Activated naive CD8-positive, alpha-beta T cell treated with anti-CD3 and anti-CD28 coated beads, Interleukin-2, amount 10 ng/mL, durations not matched to agents 7 days and 5 days (primary cell): ENCODE measurements at regions not wholly inside any gene's neighbourhood (a gene's known extent, or its start where the extent isn't known, plus 50 kb on each side); places are given as distances from the start of the nearest gene placed in this dataset.
A peak's percentile ranks its signal among the peaks of the same experiment; 100 is the strongest.

Experiments
- ATAC-seq: fragments of 150-1000 bp; cut with Tn5 transposase; one replicate; pipeline ENCODE4 v1.10.0; 2021; ENCODE audit warnings: low read depth, moderate library complexity
- POLR2A ChIA-PET: fragments of 350-600 bp; sonication (Branson Sonifier 250); formaldehyde crosslinking; loops from one replicate; lab custom pipeline; 2021; ENCODE audit warnings: antibody characterized with exemption; lab: Charles Lee
- DNase-seq: peaks from one replicate; pipeline ENCODE4 v3.0.0; 2021
- H3K27ac Mint-ChIP-seq: one replicate; pipeline ENCODE4 v1.8.0; 2022; ENCODE audit warnings: mild to moderate bottlenecking, mixed read lengths
- H3K27me3 Mint-ChIP-seq: one replicate; pipeline ENCODE4 v1.8.0; 2022; ENCODE audit warnings: mild to moderate bottlenecking, moderate library complexity, mixed read lengths
- H3K36me3 Mint-ChIP-seq: one replicate; pipeline ENCODE4 v1.8.0; 2021; ENCODE audit warnings: mild to moderate bottlenecking, mixed read lengths
- H3K4me1 Mint-ChIP-seq: one replicate; pipeline ENCODE4 v1.8.0; 2021; ENCODE audit warnings: mixed read lengths
- H3K4me3 Mint-ChIP-seq: one replicate; pipeline ENCODE4 v1.8.0; 2022; ENCODE audit warnings: mild to moderate bottlenecking, moderate library complexity, mixed read lengths
- H3K9me3 Mint-ChIP-seq: one replicate; pipeline ENCODE4 v1.8.0; 2021; ENCODE audit warnings: mixed read lengths

DNA sequence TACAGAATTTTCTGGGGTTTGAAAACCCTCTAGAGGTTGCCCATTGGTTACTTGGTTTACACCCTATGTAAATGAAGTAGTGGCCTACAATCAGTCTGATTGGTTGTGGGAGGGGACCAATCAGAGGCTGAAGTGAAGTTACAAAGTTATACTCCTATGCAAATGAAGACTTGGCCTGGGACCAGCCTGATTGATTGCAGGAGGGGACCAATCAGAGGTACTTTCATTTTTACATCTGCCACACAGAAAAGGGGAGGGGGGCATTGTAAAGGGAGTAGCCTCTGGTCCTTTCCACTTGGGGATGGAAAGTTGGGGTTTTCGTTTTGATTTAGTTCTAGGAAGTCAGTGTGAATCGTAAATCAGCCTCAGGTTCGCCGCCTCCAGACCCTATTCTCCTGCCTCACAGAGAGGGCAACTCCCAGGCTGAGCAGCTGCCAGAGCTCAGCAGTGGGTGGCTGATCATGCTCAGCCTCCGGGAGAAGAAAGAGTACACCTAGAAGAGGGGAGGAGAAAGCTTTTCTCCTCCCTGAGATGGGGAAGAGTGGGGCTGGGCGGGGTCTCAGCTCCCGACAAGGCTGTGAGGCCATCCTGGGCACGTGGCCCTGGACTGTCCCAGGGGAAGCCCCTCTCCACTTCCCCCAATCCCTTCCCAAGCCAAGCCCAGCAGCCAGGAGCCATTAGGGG is 372.5 kb downstream of the GALR1 start:
- H3K4me3 Mint-ChIP-seq: no peak overlapping the region
- no peaks in the 10 kb centered on the region for H3K36me3 Mint-ChIP-seq
- POLR2A ChIA-PET: no interaction called here
- ATAC-seq (no peak), DNase-seq (no peak)
- H3K27ac Mint-ChIP-seq: no peak overlapping the region
- H3K4me1 Mint-ChIP-seq: no peaks in the 10 kb centered on the region
- H3K27me3 Mint-ChIP-seq: no peaks in the 10 kb centered on the region
- no peaks in the 10 kb centered on the region for H3K9me3 Mint-ChIP-seq

DNA sequence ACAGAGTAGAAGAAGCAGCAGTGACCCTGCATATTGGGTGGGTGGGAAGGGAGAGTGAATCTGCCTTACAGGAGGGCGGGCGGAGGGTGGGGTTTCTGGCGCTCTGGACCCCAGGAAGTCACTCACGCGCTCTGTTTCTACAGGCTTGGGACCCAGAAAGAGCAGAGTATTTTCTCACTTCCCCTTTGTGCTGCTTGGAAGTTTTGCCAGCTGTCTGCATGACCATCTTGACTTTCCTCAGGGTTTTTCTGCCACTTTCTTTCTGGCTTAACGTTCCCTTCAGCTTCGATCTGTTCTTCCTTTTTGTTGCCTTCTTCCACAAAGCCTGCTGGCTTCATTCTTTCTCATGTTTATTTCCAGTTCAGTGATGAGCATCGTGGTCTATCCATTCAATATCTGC is 383.1 kb downstream of the GALR1 start:
- Mint-ChIP-seq H3K36me3 (no peaks in the 10 kb centered on the region), H3K27me3 (no peaks in the 10 kb centered on the region), H3K4me3 (no peak overlapping the region), H3K9me3 (no peaks in the 10 kb centered on the region), H3K27ac (no peak overlapping the region), H3K4me1 (no peaks in the 10 kb centered on the region)
- POLR2A ChIA-PET: no interaction called here
- DNase-seq (no peak), ATAC-seq (no peak)

DNA sequence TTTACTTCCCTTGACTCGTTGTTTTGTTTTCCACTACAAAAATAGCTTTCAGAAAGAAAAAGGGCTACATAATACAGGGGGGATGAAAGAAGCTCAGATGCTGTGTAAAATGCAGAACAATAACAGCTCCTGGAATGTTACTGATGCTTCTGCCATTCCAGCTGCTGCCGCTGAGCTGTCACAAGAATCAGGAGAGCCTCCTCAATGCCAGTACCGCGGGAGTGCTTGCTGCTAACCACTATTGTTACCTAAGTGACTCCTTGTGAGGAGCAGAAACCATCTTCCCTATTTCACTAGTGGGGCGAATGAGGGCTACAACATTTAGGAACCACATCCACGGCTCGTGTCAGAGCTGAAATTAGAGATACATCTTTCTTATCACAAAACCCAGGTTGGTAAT is 384.8 kb downstream of the GALR1 start:
- Mint-ChIP-seq H3K4me3 (no peak overlapping the region), H3K9me3 (no peaks in the 10 kb centered on the region), H3K4me1 (no peaks in the 10 kb centered on the region), H3K27me3 (peaks cover 6% of the 10 kb centered on the region), H3K36me3 (no peaks in the 10 kb centered on the region), H3K27ac (no peak overlapping the region)
- no peak for DNase-seq
- POLR2A ChIA-PET: no interaction called here
- no peak for ATAC-seq

DNA sequence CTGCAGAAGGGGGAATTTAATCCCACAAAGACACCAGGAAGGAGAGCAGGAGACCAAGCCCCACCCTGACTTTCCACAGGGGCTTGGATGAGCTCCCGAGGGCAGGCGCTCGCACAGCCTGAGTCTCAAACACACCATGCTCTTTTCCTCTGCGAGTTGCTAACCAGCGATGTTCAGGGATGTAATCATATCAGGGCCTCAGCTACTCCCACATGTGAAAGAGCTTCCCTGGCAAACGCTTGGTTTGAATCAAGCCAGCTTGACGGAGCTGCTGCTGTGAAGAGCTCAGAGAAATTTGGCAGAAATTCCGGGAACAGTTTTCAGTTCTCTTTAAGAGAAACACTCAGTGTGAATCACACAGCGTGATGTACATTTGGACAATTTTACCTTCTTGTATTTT is 385.8 kb downstream of the GALR1 start:
- H3K27ac Mint-ChIP-seq: no peak overlapping the region
- DNase-seq: no peak
- H3K4me1 Mint-ChIP-seq: no peaks in the 10 kb centered on the region
- H3K27me3 Mint-ChIP-seq: peaks cover 6% of the 10 kb centered on the region
- POLR2A ChIA-PET: no interaction called here
- no peaks in the 10 kb centered on the region for H3K9me3 Mint-ChIP-seq
- no peak for ATAC-seq
- H3K4me3 Mint-ChIP-seq: no peak overlapping the region
- H3K36me3 Mint-ChIP-seq: no peaks in the 10 kb centered on the region

DNA sequence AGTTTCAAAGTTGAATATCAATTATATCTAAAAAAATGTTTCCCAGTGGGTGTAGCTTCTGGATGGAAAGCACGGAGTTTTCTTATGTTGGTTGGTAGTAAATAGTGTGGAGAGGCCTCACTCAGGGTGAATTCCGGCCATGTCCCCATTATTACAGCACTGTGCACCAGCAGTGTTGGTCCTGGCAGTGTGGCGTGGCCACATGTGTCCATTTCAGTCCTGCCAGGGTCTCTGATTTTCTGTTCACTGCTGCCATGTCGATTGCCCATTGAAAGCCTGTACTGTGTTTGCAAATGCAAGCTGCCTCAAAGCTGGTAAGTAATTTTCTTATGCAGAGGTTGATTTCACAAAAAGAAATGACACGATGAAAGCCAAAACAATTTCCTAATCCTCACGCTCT is 386.2 kb downstream of the GALR1 start:
- H3K27me3 Mint-ChIP-seq: peaks cover 7% of the 10 kb centered on the region
- no peak overlapping the region for H3K27ac Mint-ChIP-seq
- DNase-seq: no peak
- no peaks in the 10 kb centered on the region for H3K4me1 Mint-ChIP-seq
- H3K9me3 Mint-ChIP-seq: no peaks in the 10 kb centered on the region
- H3K36me3 Mint-ChIP-seq: no peaks in the 10 kb centered on the region
- POLR2A ChIA-PET: no interaction called here
- ATAC-seq: no peak
- no peak overlapping the region for H3K4me3 Mint-ChIP-seq

DNA sequence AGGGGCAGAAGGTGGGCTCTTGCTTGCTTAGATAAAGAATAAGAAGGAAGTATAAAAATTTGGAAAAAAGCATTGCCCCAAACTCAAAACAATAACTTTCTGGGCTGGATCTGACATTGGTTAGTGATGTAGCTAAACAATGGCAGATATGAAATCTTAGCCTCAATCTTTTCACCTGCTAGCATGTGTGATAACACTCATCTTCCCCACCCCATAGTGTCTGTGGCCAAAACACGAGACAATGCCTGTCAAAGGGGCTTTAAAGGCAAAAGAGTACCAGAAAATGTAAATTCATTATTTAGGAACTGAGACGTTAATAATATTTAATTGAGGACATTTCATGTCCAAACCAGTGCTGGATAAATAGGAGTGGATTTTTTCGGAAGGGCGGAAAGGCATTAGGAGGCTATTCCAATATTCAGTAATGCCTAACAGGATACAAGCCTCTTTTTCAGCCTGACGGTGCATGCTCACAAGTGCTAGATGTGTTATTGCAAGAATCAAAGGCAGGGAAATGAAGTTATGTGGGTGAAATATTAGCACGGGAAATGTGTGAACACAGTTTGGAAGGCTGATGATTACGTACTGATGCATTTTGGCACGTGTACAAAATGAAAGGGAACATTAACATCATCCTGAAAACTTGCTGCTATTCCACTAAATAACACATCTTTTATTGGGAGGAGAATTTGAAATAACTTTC is 395.7 kb downstream of the GALR1 start:
- ATAC-seq: no peak
- no peak overlapping the region for H3K4me3 Mint-ChIP-seq
- no peaks in the 10 kb centered on the region for H3K36me3 Mint-ChIP-seq
- no peak for DNase-seq
- POLR2A ChIA-PET: no interaction called here
- no peak overlapping the region for H3K27ac Mint-ChIP-seq
- H3K9me3 Mint-ChIP-seq: no peaks in the 10 kb centered on the region
- H3K4me1 Mint-ChIP-seq: no peaks in the 10 kb centered on the region
- peaks cover 10% of the 10 kb centered on the region for H3K27me3 Mint-ChIP-seq

DNA sequence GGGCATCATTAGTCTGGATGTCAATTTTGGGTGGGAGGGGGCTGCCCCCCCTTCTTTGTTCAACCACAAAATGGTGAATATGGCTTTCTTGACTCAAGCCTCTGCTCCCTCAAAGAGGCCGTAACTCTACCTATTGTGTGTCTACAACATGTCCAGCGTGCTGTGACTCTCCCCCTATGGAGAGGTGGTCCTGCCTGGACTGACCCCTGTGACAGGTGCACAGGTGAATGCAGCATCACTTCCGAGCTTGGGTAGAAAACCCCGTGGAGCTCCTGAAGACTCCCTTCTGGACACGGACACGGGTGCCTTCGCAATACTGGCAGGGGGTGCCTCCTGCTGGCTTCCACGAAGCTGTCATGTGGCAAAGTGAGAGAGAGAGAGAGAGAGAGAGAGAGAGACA is 397.8 kb downstream of the GALR1 start:
- no peak overlapping the region for H3K4me3 Mint-ChIP-seq
- H3K36me3 Mint-ChIP-seq: no peaks in the 10 kb centered on the region
- H3K27me3 Mint-ChIP-seq: peaks cover 16% of the 10 kb centered on the region
- POLR2A ChIA-PET: no interaction called here
- no peak overlapping the region for H3K27ac Mint-ChIP-seq
- no peak for ATAC-seq
- H3K4me1 Mint-ChIP-seq: peaks cover 3% of the 10 kb centered on the region
- H3K9me3 Mint-ChIP-seq: no peaks in the 10 kb centered on the region
- DNase-seq: no peak

DNA sequence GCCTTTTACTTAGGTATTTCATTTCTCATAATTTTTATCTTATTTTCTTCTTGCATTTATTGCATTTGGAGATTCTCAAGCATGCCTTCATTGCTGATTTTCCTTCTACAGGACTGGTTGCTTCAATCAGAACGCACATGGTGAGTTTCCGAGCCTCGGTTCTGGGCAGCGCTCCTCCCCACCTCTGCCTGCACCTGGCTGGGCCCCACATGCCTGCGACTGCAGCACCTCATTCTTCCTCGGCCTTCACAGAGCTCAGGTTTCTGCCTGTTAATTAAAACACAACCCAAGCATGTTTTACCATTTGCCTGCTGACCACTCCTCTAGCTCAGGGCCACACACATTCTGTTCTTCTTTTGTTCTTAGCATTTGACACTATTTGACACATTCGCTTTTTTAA is 398.8 kb downstream of the GALR1 start:
- Mint-ChIP-seq H3K36me3 (no peaks in the 10 kb centered on the region), H3K27ac (no peak overlapping the region), H3K4me3 (no peak overlapping the region), H3K27me3 (peaks cover 16% of the 10 kb centered on the region), H3K4me1 (peaks cover 3% of the 10 kb centered on the region), H3K9me3 (no peaks in the 10 kb centered on the region)
- no peak for ATAC-seq
- POLR2A ChIA-PET: no interaction called here
- no peak for DNase-seq

DNA sequence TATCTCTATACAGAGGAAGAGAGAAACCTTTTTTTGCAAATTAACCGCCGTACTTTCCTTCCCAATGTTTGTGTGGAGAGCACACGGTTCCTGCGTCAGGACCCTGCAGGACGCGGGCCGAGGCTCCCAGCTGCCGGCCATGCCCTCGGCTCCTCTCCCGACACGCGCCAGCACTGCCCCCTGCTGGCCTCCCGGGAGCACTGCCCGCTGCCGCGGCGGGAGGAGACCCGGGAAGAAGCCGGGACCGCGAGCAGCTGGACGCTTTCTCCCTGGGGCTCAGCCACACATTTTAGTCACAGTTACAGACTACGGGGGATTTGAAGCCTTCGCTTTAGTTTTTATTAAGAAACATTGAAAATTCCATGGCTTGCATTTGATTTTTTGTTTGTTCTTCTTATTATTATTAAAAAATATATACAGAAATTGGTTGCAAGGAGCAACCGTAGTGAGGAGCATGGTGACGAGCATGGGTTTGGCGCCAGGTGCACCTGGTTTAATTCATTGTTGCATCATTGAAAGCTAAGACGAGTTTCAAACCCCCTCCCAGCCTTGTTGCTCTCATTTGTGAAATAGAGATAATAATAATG is 401.2 kb downstream of the GALR1 start:
- peak; percentile 79 for DNase-seq
- POLR2A ChIA-PET: no interaction called here
- Mint-ChIP-seq H3K36me3 (no peaks in the 10 kb centered on the region), H3K9me3 (no peaks in the 10 kb centered on the region), H3K27ac (no peak overlapping the region), H3K27me3 (peaks cover 12% of the 10 kb centered on the region), H3K4me3 (no peak overlapping the region), H3K4me1 (peaks cover 3% of the 10 kb centered on the region)
- ATAC-seq: peak; percentile 70

DNA sequence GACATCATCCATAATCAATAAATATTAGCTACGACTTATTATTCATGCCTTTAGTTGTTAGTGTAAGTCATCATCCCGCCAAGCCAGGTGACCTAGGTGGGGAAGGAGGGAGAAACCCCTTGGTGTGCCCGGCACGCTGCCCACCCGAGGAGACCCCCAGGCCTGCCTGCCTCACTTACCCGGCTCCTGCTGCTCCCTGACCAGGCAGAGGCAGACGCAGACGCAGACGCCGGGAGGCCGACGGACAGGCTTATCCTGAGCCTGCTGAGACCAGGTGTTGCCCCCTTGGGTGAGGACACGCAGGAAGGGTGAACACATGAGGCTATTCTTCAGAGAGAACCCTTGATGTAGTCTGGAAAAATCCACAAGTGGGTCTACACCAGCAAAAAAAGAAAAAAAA is 401.8 kb downstream of the GALR1 start:
- Mint-ChIP-seq H3K27ac (no peak overlapping the region), H3K27me3 (peaks cover 12% of the 10 kb centered on the region), H3K36me3 (no peaks in the 10 kb centered on the region), H3K4me1 (peaks cover 3% of the 10 kb centered on the region), H3K4me3 (no peak overlapping the region), H3K9me3 (no peaks in the 10 kb centered on the region)
- POLR2A ChIA-PET: no interaction called here
- no peak for ATAC-seq
- no peak for DNase-seq

DNA sequence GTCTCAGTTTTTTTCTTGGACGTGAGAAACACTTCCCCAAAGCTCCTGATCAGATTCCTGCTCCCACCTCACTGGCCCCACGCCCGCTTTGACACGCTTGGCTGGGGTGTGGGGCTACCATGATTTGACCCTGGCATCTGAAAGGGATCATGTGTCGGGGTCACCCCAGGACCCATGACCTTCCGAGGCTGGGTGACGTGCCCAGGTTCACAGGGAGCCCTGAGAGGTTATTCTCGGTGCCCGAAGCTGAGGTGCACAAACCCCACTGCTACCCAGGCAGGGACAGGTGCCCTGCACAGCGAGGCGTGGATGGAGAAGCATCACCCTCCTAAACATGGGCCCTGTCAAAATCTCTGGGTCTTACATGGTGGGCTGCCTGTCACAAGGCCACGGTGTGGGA is 404.1 kb downstream of the GALR1 start:
- Mint-ChIP-seq H3K36me3 (no peaks in the 10 kb centered on the region), H3K27me3 (peaks cover 12% of the 10 kb centered on the region), H3K27ac (no peak overlapping the region), H3K9me3 (no peaks in the 10 kb centered on the region), H3K4me1 (peaks cover 3% of the 10 kb centered on the region), H3K4me3 (no peak overlapping the region)
- POLR2A ChIA-PET: no interaction called here
- DNase-seq: no peak
- ATAC-seq: no peak

DNA sequence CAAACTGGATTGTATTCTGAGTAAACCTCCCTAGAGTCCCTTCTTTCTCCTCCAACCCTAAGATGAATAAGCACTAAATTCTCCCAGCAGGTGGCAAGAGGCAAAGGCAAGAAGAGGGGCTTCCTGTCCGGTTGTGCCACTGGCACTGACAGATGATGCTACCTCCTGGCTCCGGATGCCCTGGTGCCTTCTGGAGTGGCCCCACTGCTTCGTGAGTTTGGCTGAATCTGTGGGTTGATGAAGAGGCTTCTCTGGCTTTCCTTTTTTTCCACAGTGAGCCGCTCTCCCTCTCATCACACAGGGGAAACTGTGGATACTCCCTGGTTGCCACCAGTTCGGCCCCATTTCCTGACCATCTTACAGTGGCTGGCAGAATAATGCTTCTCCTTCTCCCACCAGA is 404.7 kb downstream of the GALR1 start:
- Mint-ChIP-seq H3K4me1 (peaks cover 3% of the 10 kb centered on the region), H3K27me3 (peaks cover 9% of the 10 kb centered on the region), H3K4me3 (no peak overlapping the region), H3K36me3 (no peaks in the 10 kb centered on the region), H3K9me3 (no peaks in the 10 kb centered on the region), H3K27ac (no peak overlapping the region)
- POLR2A ChIA-PET: no interaction called here
- ATAC-seq (no peak), DNase-seq (no peak)

DNA sequence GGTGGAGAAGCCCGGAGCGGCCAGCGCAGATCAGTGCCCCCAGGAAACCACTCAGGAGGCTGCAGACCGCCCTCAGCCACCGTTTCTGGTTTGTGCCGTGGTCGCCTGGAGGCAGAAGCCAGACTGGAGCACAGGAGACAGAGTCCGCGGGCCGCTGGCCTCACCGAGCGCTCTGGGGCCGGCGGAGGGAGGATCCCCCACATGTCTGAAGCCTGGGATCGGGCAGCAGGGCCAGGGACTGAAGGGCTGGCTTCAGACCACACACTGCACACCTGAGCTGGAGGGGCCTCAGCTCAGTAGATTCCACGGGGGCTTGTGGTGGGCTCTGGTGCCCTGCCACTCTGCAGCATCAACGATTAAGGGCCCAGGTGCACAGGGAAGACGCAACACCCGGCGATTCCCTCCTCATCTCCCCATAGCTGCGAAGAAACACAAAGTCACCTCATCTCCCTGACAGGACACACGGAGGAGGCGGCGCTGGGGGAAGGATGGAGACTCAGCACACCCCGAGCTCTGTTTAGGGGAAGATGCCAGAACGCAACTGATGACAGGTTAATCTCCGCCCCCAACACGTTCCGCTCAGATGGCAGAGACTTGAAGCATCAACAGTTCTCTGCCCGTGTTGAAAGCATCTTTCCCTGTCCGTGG is 408.1 kb downstream of the GALR1 start:
- H3K4me3 Mint-ChIP-seq: no peak overlapping the region
- H3K27ac Mint-ChIP-seq: no peak overlapping the region
- no peaks in the 10 kb centered on the region for H3K27me3 Mint-ChIP-seq
- ATAC-seq: no peak
- no peaks in the 10 kb centered on the region for H3K9me3 Mint-ChIP-seq
- POLR2A ChIA-PET: no interaction called here
- H3K36me3 Mint-ChIP-seq: no peaks in the 10 kb centered on the region
- no peaks in the 10 kb centered on the region for H3K4me1 Mint-ChIP-seq
- no peak for DNase-seq

DNA sequence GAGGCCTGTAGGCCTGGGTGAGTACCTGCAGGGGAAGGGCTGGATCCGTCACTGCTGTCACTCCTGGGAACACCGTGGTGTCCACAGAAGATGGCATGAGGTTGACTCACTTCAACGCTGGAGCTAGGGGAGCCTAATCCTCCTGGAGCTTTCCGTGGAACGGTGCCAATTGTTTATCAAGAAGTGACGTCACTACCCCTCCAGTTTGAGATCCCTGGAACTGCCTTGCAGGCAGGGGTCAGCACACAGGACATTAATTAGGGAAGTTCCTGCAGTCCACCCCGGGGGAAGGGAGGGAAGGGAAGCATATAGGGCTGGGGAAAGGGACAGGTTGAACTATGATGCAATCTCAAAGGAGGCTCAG is 408.6 kb downstream of the GALR1 start:
- Mint-ChIP-seq H3K9me3 (no peaks in the 10 kb centered on the region), H3K4me3 (no peak overlapping the region), H3K27me3 (no peaks in the 10 kb centered on the region), H3K4me1 (no peaks in the 10 kb centered on the region), H3K36me3 (no peaks in the 10 kb centered on the region), H3K27ac (no peak overlapping the region)
- DNase-seq: no peak
- no peak for ATAC-seq
- POLR2A ChIA-PET: no interaction called here
